MM.1S (cell line): ENCODE measurements at regions not wholly inside any gene's neighbourhood (a gene's known extent, or its start where the extent isn't known, plus 50 kb on each side); places are given as distances from the start of the nearest gene placed in this dataset.

Source experiments
- CTCF ChIP-seq: fragments of 300-600 bp; sonication (generic); IDR thresholded peaks from 2 replicates; pipeline ENCODE4 v1.5.1; 2016; ENCODE audit warnings: antibody characterized with exemption, low read length, mixed read lengths
- EZH2 ChIP-seq: fragments of 300-600 bp; sonication (generic); optimal IDR thresholded peaks from 2 replicates; pipeline ENCODE3; 2017; ENCODE audit warnings: low read depth, mild to moderate bottlenecking, antibody characterized with exemption, low read length, mixed read lengths

DNA sequence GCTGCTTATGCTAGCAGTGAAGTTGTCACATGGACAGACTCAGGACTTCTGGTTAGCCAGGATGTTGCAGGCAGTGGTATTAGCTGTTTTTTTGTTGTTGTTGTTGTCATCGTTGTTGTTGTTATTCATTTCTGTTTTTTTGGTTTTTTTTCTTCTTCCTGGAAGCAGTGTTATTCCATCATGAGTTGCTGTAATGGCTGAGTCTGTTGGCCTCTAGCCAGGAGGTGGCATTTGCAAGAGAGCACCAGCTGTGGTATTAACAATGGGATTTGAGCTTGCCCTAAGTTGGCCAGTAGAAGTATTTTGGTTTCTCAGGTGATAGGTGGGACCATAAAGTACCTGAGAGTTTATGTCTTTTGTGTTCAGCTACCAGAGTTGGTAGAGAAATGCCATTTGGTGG, 561.1 kb downstream of the KCTD16 start:
- TF ChIP-seq EZH2 (no peak), CTCF (no peak)
